ENCODE measurements at regions not wholly inside any gene's neighbourhood (a gene's known extent, or its start where the extent isn't known, plus 50 kb on each side); places are given as distances from the start of the nearest gene placed in this dataset.
"Not testable (repeated sequence)": the region's sequence is repeated elsewhere in the genome, so short reads cannot be mapped to it uniquely, and the experiment has no call there.

GRCh38 chr5:50590444-50591189 is 75.8 kb upstream of the PARP8 start:
- DNase-seq: not testable (repeated sequence)

- DNase-seq: peak; percentile 25
Observed at GRCh38 chr5:50591338-50591737, 75.1 kb upstream of the PARP8 start.

GRCh38 chr5:50593681-50594080 is 72.8 kb upstream of the PARP8 start:
- peak; percentile 62 for DNase-seq

- no peak for DNase-seq
Observed at GRCh38 chr5:50595199-50595598, 71.2 kb upstream of the PARP8 start.

GRCh38 chr5:50601576-50601975 is 64.9 kb upstream of the PARP8 start:
- DNase-seq: peak; percentile 39

GRCh38 chr5:50606179-50606578 is 60.3 kb upstream of the PARP8 start:
- DNase-seq: no peak

GRCh38 chr5:50607456-50607855 is 59.0 kb upstream of the PARP8 start:
- DNase-seq: not testable (repeated sequence)

GRCh38 chr5:50607953-50608705 is 58.3 kb upstream of the PARP8 start:
- DNase-seq: not testable (repeated sequence)

- not testable (repeated sequence) for DNase-seq
Observed at GRCh38 chr5:50613057-50613456, 53.4 kb upstream of the PARP8 start.

Data from CD4-positive, alpha-beta T cell treated with Interleukin-12 subunit alpha and Interleukin-12 subunit beta, for 1 hour (primary cell).